HCT116 (cell line): ENCODE measurements at regions not wholly inside any gene's neighbourhood (a gene's known extent, or its start where the extent isn't known, plus 50 kb on each side); places are given as distances from the start of the nearest gene placed in this dataset.

ENCODE experiments used
- ATAC-seq: fragments of 200-7000 bp; cut with Tn5 transposase; 2 replicates; pipeline ENCODE4 v1.9.1; 2020; ENCODE audit warnings: mild to moderate bottlenecking, moderate library complexity
- BruUV-seq: library from RNA; stranded (reverse); fragments of 400-500 nt; replicated peaks from 2 replicates; lab custom pipeline; 2021; lab: Mats Ljungman, UMichigan
- CTCF ChIA-PET: fragments of 300-600 bp; sonication (Branson Sonifier 250); formaldehyde crosslinking; loops from one replicate; lab custom pipeline; 2021; ENCODE audit warnings: antibody characterized with exemption; lab: Charles Lee
- POLR2A ChIA-PET: fragments of 300-600, 350-600 bp; sonication (Branson Sonifier 250); formaldehyde crosslinking; loops from one replicate; lab custom pipeline; 2021; ENCODE audit warnings: antibody characterized with exemption; lab: Charles Lee
- RAD21 ChIA-PET, 2 experiments: fragments of 300-600 bp; sonication (Branson Sonifier 250); formaldehyde crosslinking; loops; one replicate each; lab custom pipeline; 2023; ENCODE audit warnings: low total read pairs in 2 of 2; ENCODE audit not compliant: uncharacterized antibody in 2 of 2, unreplicated experiment in 2 of 2, low non-redundant PET in 1 of 2; lab: Charles Lee
- DNase-seq: peaks from one replicate; pipeline ENCODE4 v3.0.0-alpha.2; 2010; ENCODE audit warnings: low read depth, low spot score
- H2AFZ ChIP-seq: fragments of 200-600 bp; shearing (Covaris generic), sonication (generic); 2 replicates; pipeline ENCODE4 v1.6.1; 2017; ENCODE audit warnings: low read depth, mixed run types, mixed read lengths, antibody characterized with exemption, low read length; ENCODE audit not compliant: poor library complexity, severe bottlenecking
- H3K27ac ChIP-seq: 2 replicates; pipeline ENCODE4 v1.5.1; 2012; ENCODE audit warnings: low read depth, low read length
- H3K27me3 ChIP-seq: fragments of 200-600 bp; sonication (generic); 2 replicates; pipeline ENCODE4 v1.6.1; 2016; ENCODE audit warnings: mixed run types, low read length, mixed read lengths; ENCODE audit not compliant: insufficient read depth
- H3K36me3 ChIP-seq, 2 experiments: fragments of 200-500 bp in 1 of 2; fragments of 200-600 bp in 1 of 2; sonication (Bioruptor generic) in 1 of 2; sonication (generic) in 1 of 2; 2 replicates each; pipeline versions ENCODE4 v1.5.1 to v1.6.1; 2014 to 2016; ENCODE audit warnings: low read length in 2 of 2, inconsistent platforms in 1 of 2, mixed read lengths in 1 of 2, mixed run types in 1 of 2; ENCODE audit not compliant: insufficient read depth in 2 of 2, control insufficient read depth in 1 of 2
- H3K4me1 ChIP-seq, 2 experiments: fragments of 200-600 bp in 1 of 2; sonication (generic) in 1 of 2; 2 replicates each; pipeline versions ENCODE4 v1.5.1 to v1.6.1; 2012 to 2017; ENCODE audit warnings: low read length in 2 of 2, inconsistent platforms in 1 of 2, mild to moderate bottlenecking in 1 of 2, mixed read lengths in 1 of 2, mixed run types in 1 of 2, moderate library complexity in 1 of 2; ENCODE audit not compliant: insufficient read depth in 2 of 2, control insufficient read depth in 1 of 2
- H3K4me2 ChIP-seq: fragments of 200-600 bp; sonication (generic); 2 replicates; pipeline ENCODE4 v1.6.1; 2017; ENCODE audit warnings: mixed run types, low read length, mixed read lengths
- H3K4me3 ChIP-seq, 2 experiments: fragments of 200-600 bp in 1 of 2; sonication (generic) in 1 of 2; replicated peaks in 1 of 2; 2 replicates each; pipeline ENCODE4 v1.5.1; 2011 to 2016; ENCODE audit warnings: low read length in 2 of 2, control low read depth in 1 of 2, low read depth in 1 of 2, mild to moderate bottlenecking in 1 of 2, mixed read lengths in 1 of 2, mixed run types in 1 of 2
- H3K79me2 ChIP-seq: fragments of 200-600 bp; sonication (generic); 2 replicates; pipeline ENCODE4 v1.6.1; 2017; ENCODE audit warnings: mild to moderate bottlenecking, mixed run types, low read length, moderate library complexity, mixed read lengths; ENCODE audit not compliant: insufficient read depth
- H3K9ac ChIP-seq: fragments of 200-600 bp; sonication (generic); 2 replicates; pipeline ENCODE4 v1.6.1; 2016; ENCODE audit warnings: low read length, mixed read lengths
- H3K9me2 ChIP-seq: fragments of 200-600 bp; sonication (generic), shearing (Covaris generic); 2 replicates; pipeline ENCODE4 v1.6.1; 2017; ENCODE audit warnings: mixed run types, mild to moderate bottlenecking, moderate library complexity; ENCODE audit not compliant: insufficient read depth
- H3K9me3 ChIP-seq, 2 experiments: fragments of 200-500 bp in 1 of 2; fragments of 200-600 bp in 1 of 2; sonication (Bioruptor generic) in 1 of 2; sonication (generic) in 1 of 2; 2 replicates each; pipeline ENCODE4 v1.6.1; 2014 to 2017; ENCODE audit warnings: low read length in 2 of 2, mixed read lengths in 2 of 2, inconsistent platforms in 1 of 2, low read depth in 1 of 2, mild to moderate bottlenecking in 1 of 2, mixed run types in 1 of 2, moderate library complexity in 1 of 2; ENCODE audit not compliant: control insufficient read depth in 1 of 2, insufficient read depth in 1 of 2
- H4K20me1 ChIP-seq: fragments of 200-600 bp; sonication (generic), shearing (Covaris generic); 2 replicates; pipeline ENCODE4 v1.6.1; 2017; ENCODE audit warnings: mixed run types, mild to moderate bottlenecking, moderate library complexity; ENCODE audit not compliant: insufficient read depth
- ATF3 ChIP-seq: IDR thresholded peaks from 2 replicates; pipeline ENCODE4 v1.6.1; 2012
- CBX3 ChIP-seq: IDR thresholded peaks from 2 replicates; pipeline ENCODE4 v1.6.1; 2012; ENCODE audit warnings: low read depth
- ELF1 ChIP-seq: IDR thresholded peaks from 2 replicates; pipeline ENCODE4 v1.6.1; 2012; ENCODE audit warnings: low read depth, borderline replicate concordance
- JUND ChIP-seq: IDR thresholded peaks from 2 replicates; pipeline ENCODE4 v1.6.1; 2012
- POLR2AphosphoS5 ChIP-seq: IDR thresholded peaks from 2 replicates; pipeline ENCODE4 v1.6.1; 2011; ENCODE audit warnings: mild to moderate bottlenecking, low read depth, low read length, moderate library complexity
- RAD21 ChIP-seq: IDR thresholded peaks from 2 replicates; pipeline ENCODE4 v1.6.1; 2012; ENCODE audit warnings: low read depth, mild to moderate bottlenecking
- SRF ChIP-seq: IDR thresholded peaks from 2 replicates; pipeline ENCODE4 v1.6.1; 2012; ENCODE audit warnings: low read depth
- ZFX ChIP-seq: fragments of 450-650 bp; IDR thresholded peaks from 2 replicates; pipeline ENCODE4 v1.6.1; 2017
- ZNF274 ChIP-seq: fragments of 200-500 bp; sonication (Bioruptor generic); IDR thresholded peaks from 2 replicates; pipeline ENCODE4 v1.6.1; 2014; ENCODE audit warnings: mild to moderate bottlenecking, low read depth, low read length, inconsistent platforms
- intact Hi-C: fragments of 100-400 bp; cut with micrococcal nuclease; formaldehyde crosslinking; loops from 2 replicates; pipeline ENCODE4 v1.10.0; 2022
- TF ChIP-seq, protein P1 (sequence below), 3 experiments: fragments of 200-600 bp in 1 of 3; sonication (generic) in 1 of 3; IDR thresholded peaks in 2 of 3; conservative IDR thresholded peaks in 1 of 3; 2 replicates each; pipeline ENCODE4 v1.5.1; 2012 to 2017; ENCODE audit warnings: low read depth in 2 of 3, low read length in 2 of 3, antibody characterized with exemption in 1 of 3, borderline replicate concordance in 1 of 3, control low read depth in 1 of 3, mild to moderate bottlenecking in 1 of 3, mixed read lengths in 1 of 3, mixed run types in 1 of 3, moderate library complexity in 1 of 3; ENCODE audit not compliant: insufficient read depth in 1 of 3
- TF ChIP-seq, protein P2 (sequence below): IDR thresholded peaks from 2 replicates; pipeline ENCODE4 v1.6.1; 2012; ENCODE audit warnings: low read depth

DNA sequence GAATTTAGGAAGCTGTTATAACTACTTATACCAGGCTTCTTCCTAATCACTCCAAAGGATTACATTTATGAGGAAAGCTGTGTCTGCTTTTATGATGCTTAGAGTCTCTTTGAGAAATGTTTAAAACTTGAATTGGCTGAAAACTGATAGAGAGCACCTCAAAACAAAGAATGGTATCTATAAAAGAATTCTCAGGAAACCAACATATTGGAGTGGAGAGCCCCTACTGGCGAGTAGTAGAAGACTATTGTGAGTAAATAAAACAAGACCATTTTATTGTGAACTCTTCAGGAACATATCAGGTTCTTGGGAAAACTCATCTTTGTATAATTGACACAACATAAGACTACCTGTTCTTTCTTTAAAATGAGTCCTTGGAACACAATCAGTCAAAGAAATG is 578.6 kb downstream of the RERGL start:
- RAD21 ChIA-PET, result no interaction called here
- CTCF ChIA-PET, result interaction anchor here (1.3 kb wide), 1 partner anchor 9 kb away, joined by 4 read pairs; no protein-coding TSS in a partner anchor
- H3K9me2 ChIP-seq, result no peaks in the 10 kb centered on the region
- H3K27ac ChIP-seq, result no peak overlapping the region
- ATAC-seq (no peak), DNase-seq (no peak)
- no peaks in the 10 kb centered on the region for H3K36me3 ChIP-seq
- POLR2A ChIA-PET, result no interaction called here
- intact Hi-C loops, result no loop called here
- no peaks in the 10 kb centered on the region for H3K27me3 ChIP-seq
- H3K4me3 ChIP-seq, result no peak overlapping the region
- no peak overlapping the region for H3K9ac ChIP-seq
- no peak overlapping the region for H2AFZ ChIP-seq
- H4K20me1 ChIP-seq, result no peaks in the 10 kb centered on the region
- H3K4me1 ChIP-seq, result no peaks in the 10 kb centered on the region
- H3K9me3 ChIP-seq, result no peaks in the 10 kb centered on the region; a peak in 1 of 4 replicates
- no TSS peak for BruUV-seq
- no peak overlapping the region for H3K4me2 ChIP-seq
- no peak for TF ChIP-seq ELF1
- no peak for TF ChIP-seq JUND
- TF ChIP-seq, protein P1, sequence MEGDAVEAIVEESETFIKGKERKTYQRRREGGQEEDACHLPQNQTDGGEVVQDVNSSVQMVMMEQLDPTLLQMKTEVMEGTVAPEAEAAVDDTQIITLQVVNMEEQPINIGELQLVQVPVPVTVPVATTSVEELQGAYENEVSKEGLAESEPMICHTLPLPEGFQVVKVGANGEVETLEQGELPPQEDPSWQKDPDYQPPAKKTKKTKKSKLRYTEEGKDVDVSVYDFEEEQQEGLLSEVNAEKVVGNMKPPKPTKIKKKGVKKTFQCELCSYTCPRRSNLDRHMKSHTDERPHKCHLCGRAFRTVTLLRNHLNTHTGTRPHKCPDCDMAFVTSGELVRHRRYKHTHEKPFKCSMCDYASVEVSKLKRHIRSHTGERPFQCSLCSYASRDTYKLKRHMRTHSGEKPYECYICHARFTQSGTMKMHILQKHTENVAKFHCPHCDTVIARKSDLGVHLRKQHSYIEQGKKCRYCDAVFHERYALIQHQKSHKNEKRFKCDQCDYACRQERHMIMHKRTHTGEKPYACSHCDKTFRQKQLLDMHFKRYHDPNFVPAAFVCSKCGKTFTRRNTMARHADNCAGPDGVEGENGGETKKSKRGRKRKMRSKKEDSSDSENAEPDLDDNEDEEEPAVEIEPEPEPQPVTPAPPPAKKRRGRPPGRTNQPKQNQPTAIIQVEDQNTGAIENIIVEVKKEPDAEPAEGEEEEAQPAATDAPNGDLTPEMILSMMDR (IDR thresholded peaks at IDR 0.05 in 2 of 3, conservative IDR thresholded peaks at IDR 0.05 in 1 of 3; ENCODE audit: borderline replicate concordance in 1 of 3, insufficient read depth in 1 of 3, low read depth in 2 of 3, low read length in 2 of 3), result peak in 2 of 3 experiments; percentile 21 to 52; a peak in 2 of 6 replicates
- H3K79me2 ChIP-seq, result no peaks in the 10 kb centered on the region

- ATAC-seq (no peak), DNase-seq (no peak)
- H3K36me3 ChIP-seq, result no peaks in the 10 kb centered on the region
- no peaks in the 10 kb centered on the region for H3K9me2 ChIP-seq
- RAD21 ChIA-PET, result no interaction called here
- no peaks in the 10 kb centered on the region; a peak in 1 of 4 replicates for H3K9me3 ChIP-seq
- H3K27ac ChIP-seq, result no peak overlapping the region
- no peak overlapping the region for H2AFZ ChIP-seq
- H3K4me3 ChIP-seq, result no peak overlapping the region
- POLR2A ChIA-PET, result no interaction called here
- no peaks in the 10 kb centered on the region for H3K27me3 ChIP-seq
- no TSS peak for BruUV-seq
- intact Hi-C loops, result no loop called here
- H3K79me2 ChIP-seq, result no peaks in the 10 kb centered on the region
- H4K20me1 ChIP-seq, result no peaks in the 10 kb centered on the region
- H3K4me2 ChIP-seq, result no peak overlapping the region
- H3K4me1 ChIP-seq, result no peaks in the 10 kb centered on the region
- CTCF ChIA-PET, result no interaction called here
- H3K9ac ChIP-seq, result no peak overlapping the region
- no peak for TF ChIP-seq SRF
- TF ChIP-seq, protein P1 (IDR thresholded peaks at IDR 0.05 in 2 of 3, conservative IDR thresholded peaks at IDR 0.05 in 1 of 3; ENCODE audit: borderline replicate concordance in 1 of 3, insufficient read depth in 1 of 3, low read depth in 2 of 3, low read length in 2 of 3), result no peak
- no peak for TF ChIP-seq ZFX
- no peak for TF ChIP-seq ELF1
- TF ChIP-seq, protein P2, sequence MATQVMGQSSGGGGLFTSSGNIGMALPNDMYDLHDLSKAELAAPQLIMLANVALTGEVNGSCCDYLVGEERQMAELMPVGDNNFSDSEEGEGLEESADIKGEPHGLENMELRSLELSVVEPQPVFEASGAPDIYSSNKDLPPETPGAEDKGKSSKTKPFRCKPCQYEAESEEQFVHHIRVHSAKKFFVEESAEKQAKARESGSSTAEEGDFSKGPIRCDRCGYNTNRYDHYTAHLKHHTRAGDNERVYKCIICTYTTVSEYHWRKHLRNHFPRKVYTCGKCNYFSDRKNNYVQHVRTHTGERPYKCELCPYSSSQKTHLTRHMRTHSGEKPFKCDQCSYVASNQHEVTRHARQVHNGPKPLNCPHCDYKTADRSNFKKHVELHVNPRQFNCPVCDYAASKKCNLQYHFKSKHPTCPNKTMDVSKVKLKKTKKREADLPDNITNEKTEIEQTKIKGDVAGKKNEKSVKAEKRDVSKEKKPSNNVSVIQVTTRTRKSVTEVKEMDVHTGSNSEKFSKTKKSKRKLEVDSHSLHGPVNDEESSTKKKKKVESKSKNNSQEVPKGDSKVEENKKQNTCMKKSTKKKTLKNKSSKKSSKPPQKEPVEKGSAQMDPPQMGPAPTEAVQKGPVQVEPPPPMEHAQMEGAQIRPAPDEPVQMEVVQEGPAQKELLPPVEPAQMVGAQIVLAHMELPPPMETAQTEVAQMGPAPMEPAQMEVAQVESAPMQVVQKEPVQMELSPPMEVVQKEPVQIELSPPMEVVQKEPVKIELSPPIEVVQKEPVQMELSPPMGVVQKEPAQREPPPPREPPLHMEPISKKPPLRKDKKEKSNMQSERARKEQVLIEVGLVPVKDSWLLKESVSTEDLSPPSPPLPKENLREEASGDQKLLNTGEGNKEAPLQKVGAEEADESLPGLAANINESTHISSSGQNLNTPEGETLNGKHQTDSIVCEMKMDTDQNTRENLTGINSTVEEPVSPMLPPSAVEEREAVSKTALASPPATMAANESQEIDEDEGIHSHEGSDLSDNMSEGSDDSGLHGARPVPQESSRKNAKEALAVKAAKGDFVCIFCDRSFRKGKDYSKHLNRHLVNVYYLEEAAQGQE, result no peak
- TF ChIP-seq RAD21, result no peak
- no peak for TF ChIP-seq CBX3
- no peak for TF ChIP-seq ATF3
- no peak for TF ChIP-seq JUND
- TF ChIP-seq ZNF274, result no peak
- TF ChIP-seq POLR2AphosphoS5, result no peak
These were observed 582.7 kb downstream of the RERGL start for GRCh38 chr12:17507336-17507735.
